ENCODE measurements at regions not wholly inside any gene's neighbourhood (a gene's known extent, or its start where the extent isn't known, plus 50 kb on each side); places are given as distances from the start of the nearest gene placed in this dataset.

DNA sequence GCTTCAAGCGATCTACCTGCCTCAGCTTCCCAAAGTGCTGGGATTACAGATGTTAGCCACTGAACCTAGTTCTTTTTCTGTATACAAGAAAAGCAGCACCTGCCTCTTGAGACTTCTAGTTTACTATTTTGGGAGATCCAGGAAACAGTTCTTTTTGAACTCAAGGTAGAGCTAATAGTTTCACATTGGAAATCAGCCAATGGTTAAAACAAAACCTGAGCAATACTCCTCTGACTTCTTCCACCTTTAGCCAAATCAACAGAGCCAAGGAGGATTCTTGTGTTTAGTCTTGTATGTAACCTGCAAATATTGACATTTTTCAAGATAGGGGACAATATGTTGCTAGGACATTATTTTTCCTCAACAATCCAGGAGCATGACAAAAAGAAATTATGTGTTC, 349.4 kb downstream of the SH3GL2 start:
- TF ChIP-seq ZBTB20 (CRISPR knock-in tag; IDR thresholded peaks at IDR 0.05; ENCODE audit: borderline replicate concordance, low read depth): no peak
- TF ChIP-seq, protein P1, sequence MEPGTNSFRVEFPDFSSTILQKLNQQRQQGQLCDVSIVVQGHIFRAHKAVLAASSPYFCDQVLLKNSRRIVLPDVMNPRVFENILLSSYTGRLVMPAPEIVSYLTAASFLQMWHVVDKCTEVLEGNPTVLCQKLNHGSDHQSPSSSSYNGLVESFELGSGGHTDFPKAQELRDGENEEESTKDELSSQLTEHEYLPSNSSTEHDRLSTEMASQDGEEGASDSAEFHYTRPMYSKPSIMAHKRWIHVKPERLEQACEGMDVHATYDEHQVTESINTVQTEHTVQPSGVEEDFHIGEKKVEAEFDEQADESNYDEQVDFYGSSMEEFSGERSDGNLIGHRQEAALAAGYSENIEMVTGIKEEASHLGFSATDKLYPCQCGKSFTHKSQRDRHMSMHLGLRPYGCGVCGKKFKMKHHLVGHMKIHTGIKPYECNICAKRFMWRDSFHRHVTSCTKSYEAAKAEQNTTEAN (CRISPR knock-in tag; conservative IDR thresholded peaks at IDR 0.05): no peak
- TF ChIP-seq TAF15 (IDR thresholded peaks at IDR 0.05; ENCODE audit: low read depth, low read length, poor library complexity, severe bottlenecking): no peak
- TF ChIP-seq, protein P2, sequence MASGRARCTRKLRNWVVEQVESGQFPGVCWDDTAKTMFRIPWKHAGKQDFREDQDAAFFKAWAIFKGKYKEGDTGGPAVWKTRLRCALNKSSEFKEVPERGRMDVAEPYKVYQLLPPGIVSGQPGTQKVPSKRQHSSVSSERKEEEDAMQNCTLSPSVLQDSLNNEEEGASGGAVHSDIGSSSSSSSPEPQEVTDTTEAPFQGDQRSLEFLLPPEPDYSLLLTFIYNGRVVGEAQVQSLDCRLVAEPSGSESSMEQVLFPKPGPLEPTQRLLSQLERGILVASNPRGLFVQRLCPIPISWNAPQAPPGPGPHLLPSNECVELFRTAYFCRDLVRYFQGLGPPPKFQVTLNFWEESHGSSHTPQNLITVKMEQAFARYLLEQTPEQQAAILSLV (CRISPR knock-in tag; IDR thresholded peaks at IDR 0.05; ENCODE audit: borderline replicate concordance): no peak
- no peak for TF ChIP-seq SMC3 (IDR thresholded peaks at IDR 0.05; ENCODE audit: low read length)
- TF ChIP-seq TP53 (CRISPR knock-in tag; conservative IDR thresholded peaks at IDR 0.05): no peak
- TF ChIP-seq NR2F6 (IDR thresholded peaks at IDR 0.05): no peak
- no peak for TF ChIP-seq NR2F6 (CRISPR knock-in tag; IDR thresholded peaks at IDR 0.05)
- no peak for TF ChIP-seq PITX1 (CRISPR knock-in tag; IDR thresholded peaks at IDR 0.05)
- TF ChIP-seq MXD4 (CRISPR knock-in tag; IDR thresholded peaks at IDR 0.05): no peak
- no peak for TF ChIP-seq NFE2 (CRISPR knock-in tag; IDR thresholded peaks at IDR 0.05)
- TF ChIP-seq ZNF136 (CRISPR knock-in tag; IDR thresholded peaks at IDR 0.05; ENCODE audit: low read depth): no peak
- no peak for TF ChIP-seq MAF1 (CRISPR knock-in tag; IDR thresholded peaks at IDR 0.05; ENCODE audit: borderline replicate concordance)
- TF ChIP-seq RELA (CRISPR knock-in tag; IDR thresholded peaks at IDR 0.05): no peak
- no peak for TF ChIP-seq ZNF607 (CRISPR knock-in tag; IDR thresholded peaks at IDR 0.05; ENCODE audit: borderline replicate concordance)
- no peak for TF ChIP-seq ZNF614 (CRISPR knock-in tag; IDR thresholded peaks at IDR 0.05; ENCODE audit: borderline replicate concordance)
- TF ChIP-seq, protein P3, sequence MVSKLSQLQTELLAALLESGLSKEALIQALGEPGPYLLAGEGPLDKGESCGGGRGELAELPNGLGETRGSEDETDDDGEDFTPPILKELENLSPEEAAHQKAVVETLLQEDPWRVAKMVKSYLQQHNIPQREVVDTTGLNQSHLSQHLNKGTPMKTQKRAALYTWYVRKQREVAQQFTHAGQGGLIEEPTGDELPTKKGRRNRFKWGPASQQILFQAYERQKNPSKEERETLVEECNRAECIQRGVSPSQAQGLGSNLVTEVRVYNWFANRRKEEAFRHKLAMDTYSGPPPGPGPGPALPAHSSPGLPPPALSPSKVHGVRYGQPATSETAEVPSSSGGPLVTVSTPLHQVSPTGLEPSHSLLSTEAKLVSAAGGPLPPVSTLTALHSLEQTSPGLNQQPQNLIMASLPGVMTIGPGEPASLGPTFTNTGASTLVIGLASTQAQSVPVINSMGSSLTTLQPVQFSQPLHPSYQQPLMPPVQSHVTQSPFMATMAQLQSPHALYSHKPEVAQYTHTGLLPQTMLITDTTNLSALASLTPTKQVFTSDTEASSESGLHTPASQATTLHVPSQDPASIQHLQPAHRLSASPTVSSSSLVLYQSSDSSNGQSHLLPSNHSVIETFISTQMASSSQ (IDR thresholded peaks at IDR 0.05; ENCODE audit: low read depth): no peak
- TF ChIP-seq, protein P3 (CRISPR knock-in tag; IDR thresholded peaks at IDR 0.05; ENCODE audit: borderline replicate concordance): no peak
- H3K4me1 ChIP-seq (ENCODE audit: insufficient read depth, low read length): no peaks in the 10 kb centered on the region
- ChIA-PET CTCF (ENCODE audit: low intra/inter-chr PET ratio, low total read pairs) (no interaction called here), POLR2A (no interaction called here)
- H2AFZ ChIP-seq (ENCODE audit: low read length): no peak overlapping the region
- DNase-seq (ENCODE audit: low spot score): no peak
- no peak for ATAC-seq
- no peak overlapping the region for H3K27ac ChIP-seq (ENCODE audit: extremely low read length, insufficient read depth, low read length)
- H3K4me2 ChIP-seq (ENCODE audit: low read depth, low read length): no peak overlapping the region
- no peaks in the 10 kb centered on the region for H3K27me3 ChIP-seq (ENCODE audit: control insufficient read depth in 1 of 2, insufficient read depth in 2 of 2, low read length in 2 of 2)
- H3K9me3 ChIP-seq (ENCODE audit: low read length): no peaks in the 10 kb centered on the region
- no peak overlapping the region for H3K4me3 ChIP-seq (replicated peaks in 1 of 3; ENCODE audit: insufficient read depth in 1 of 3, low read depth in 2 of 3, low read length in 3 of 3)
- no TSS peak for BruUV-seq (replicated peaks)
- no peaks in the 10 kb centered on the region for H4K20me1 ChIP-seq (ENCODE audit: insufficient read depth, low read length)
- intact Hi-C loops (cut with micrococcal nuclease; ENCODE audit: unreplicated experiment) (loop anchor here (10.0 kb wide), 1 partner anchor 73 kb away; no protein-coding TSS in a partner anchor), in situ Hi-C loops (cut with HindIII; ENCODE audit: extremely low pct_ligation_motif_present, low pct_unique_long_range_greater_than_20kb) (no loop called here)
- no peaks in the 10 kb centered on the region for H3K36me3 ChIP-seq (replicated peaks in 1 of 2; ENCODE audit: control insufficient read depth in 1 of 2, insufficient read depth in 2 of 2, low read length in 2 of 2)
- WGBS (ENCODE audit: low lambda C conversion rate): 0% methylated on average over 1 of the region's 1 CpG
- no peaks in the 10 kb centered on the region for H3K79me2 ChIP-seq (ENCODE audit: insufficient read depth, low read length)
- H3K9ac ChIP-seq (ENCODE audit: insufficient read depth, low read depth, low read length): no peak overlapping the region
- FAIRE-seq: no peak

All from HepG2 (cell line).